K562 (cell line): ENCODE measurements at regions not wholly inside any gene's neighbourhood (a gene's known extent, or its start where the extent isn't known, plus 50 kb on each side); places are given as distances from the start of the nearest gene placed in this dataset.
A peak's percentile ranks its signal among the peaks of the same experiment; 100 is the strongest.

Source experiments
- ETV1 ChIP-seq: fragments of 450-650 bp; conservative IDR thresholded peaks from 2 replicates; pipeline ENCODE4 v1.6.1; 2016; ENCODE audit warnings: missing genetic modification characterization, control low read depth, low read depth, missing compliant biosample characterization
- FUS ChIP-seq: fragments of 200-400 bp; formaldehyde crosslinking; optimal IDR thresholded peaks from 2 replicates; pipeline ENCODE3; 2017; ENCODE audit warnings: low read depth, low read length
- JUNB ChIP-seq: fragments of 450-650 bp; formaldehyde crosslinking; conservative IDR thresholded peaks from 2 replicates; pipeline ENCODE4 v1.4.0; 2020; ENCODE audit warnings: mild to moderate bottlenecking
- KLF1 ChIP-seq: fragments of 450-650 bp; IDR thresholded peaks from 2 replicates; pipeline ENCODE4 v1.6.1; 2016; ENCODE audit warnings: missing genetic modification characterization, missing compliant biosample characterization
- PCBP1 ChIP-seq: fragments of 200-400 bp; formaldehyde crosslinking; IDR thresholded peaks from 2 replicates; pipeline ENCODE4 v1.6.1; 2018; ENCODE audit warnings: mild to moderate bottlenecking, low read depth, low read length; ENCODE audit not compliant: poor library complexity, severe bottlenecking
- SRF ChIP-seq, 2 experiments: fragments of 250-450, 450-650 bp in 1 of 2; sonication (Bioruptor Pico) in 1 of 2; sonication (generic) in 1 of 2; formaldehyde crosslinking; IDR thresholded peaks; 2 replicates each; pipeline versions ENCODE4 v1.5.0 to v1.5.1; 2020 to 2022; ENCODE audit warnings: mild to moderate bottlenecking in 1 of 2, missing genetic modification reagents in 1 of 2
- ZFX ChIP-seq: sonication (generic); formaldehyde crosslinking; IDR thresholded peaks from 2 replicates; pipeline ENCODE4 v1.8.0; 2022; ENCODE audit warnings: mild to moderate bottlenecking, missing genetic modification reagents, moderate library complexity
- TF ChIP-seq, protein P1 (sequence below): sonication (generic); formaldehyde crosslinking; IDR thresholded peaks from 2 replicates; pipeline ENCODE4 v1.8.0; 2023; ENCODE audit warnings: mild to moderate bottlenecking, missing genetic modification reagents

GRCh38 chr1:47709872-47710231 lies 272.0 kb downstream of the FOXD2 start (continued):
- TF ChIP-seq, protein P1, sequence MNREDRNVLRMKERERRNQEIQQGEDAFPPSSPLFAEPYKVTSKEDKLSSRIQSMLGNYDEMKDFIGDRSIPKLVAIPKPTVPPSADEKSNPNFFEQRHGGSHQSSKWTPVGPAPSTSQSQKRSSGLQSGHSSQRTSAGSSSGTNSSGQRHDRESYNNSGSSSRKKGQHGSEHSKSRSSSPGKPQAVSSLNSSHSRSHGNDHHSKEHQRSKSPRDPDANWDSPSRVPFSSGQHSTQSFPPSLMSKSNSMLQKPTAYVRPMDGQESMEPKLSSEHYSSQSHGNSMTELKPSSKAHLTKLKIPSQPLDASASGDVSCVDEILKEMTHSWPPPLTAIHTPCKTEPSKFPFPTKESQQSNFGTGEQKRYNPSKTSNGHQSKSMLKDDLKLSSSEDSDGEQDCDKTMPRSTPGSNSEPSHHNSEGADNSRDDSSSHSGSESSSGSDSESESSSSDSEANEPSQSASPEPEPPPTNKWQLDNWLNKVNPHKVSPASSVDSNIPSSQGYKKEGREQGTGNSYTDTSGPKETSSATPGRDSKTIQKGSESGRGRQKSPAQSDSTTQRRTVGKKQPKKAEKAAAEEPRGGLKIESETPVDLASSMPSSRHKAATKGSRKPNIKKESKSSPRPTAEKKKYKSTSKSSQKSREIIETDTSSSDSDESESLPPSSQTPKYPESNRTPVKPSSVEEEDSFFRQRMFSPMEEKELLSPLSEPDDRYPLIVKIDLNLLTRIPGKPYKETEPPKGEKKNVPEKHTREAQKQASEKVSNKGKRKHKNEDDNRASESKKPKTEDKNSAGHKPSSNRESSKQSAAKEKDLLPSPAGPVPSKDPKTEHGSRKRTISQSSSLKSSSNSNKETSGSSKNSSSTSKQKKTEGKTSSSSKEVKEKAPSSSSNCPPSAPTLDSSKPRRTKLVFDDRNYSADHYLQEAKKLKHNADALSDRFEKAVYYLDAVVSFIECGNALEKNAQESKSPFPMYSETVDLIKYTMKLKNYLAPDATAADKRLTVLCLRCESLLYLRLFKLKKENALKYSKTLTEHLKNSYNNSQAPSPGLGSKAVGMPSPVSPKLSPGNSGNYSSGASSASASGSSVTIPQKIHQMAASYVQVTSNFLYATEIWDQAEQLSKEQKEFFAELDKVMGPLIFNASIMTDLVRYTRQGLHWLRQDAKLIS (CRISPR knock-in tag), result no peak
- no peak for TF ChIP-seq ETV1 (tag)
- no peak for TF ChIP-seq SRF (CRISPR knock-in tag; IDR thresholded peaks at IDR 0.05)
- peak; percentile 32; the same call in 1 of the 2 replicates for TF ChIP-seq ZFX (CRISPR knock-in tag)
- peak; percentile 1 for TF ChIP-seq PCBP1
- no peak for TF ChIP-seq JUNB (CRISPR knock-in tag)
- TF ChIP-seq KLF1 (tag), result no peak
- no peak for TF ChIP-seq FUS
- TF ChIP-seq, all 486 proteins: peak for 2
